GM18502 (cell line): ENCODE measurements at regions not wholly inside any gene's neighbourhood (a gene's known extent, or its start where the extent isn't known, plus 50 kb on each side); places are given as distances from the start of the nearest gene placed in this dataset.

Source experiments
- ATAC-seq: cut with Tn5 transposase; IDR thresholded peaks from one replicate; pipeline ENCODE4 v1.9.1; 2021; ENCODE audit warnings: mild to moderate bottlenecking; ENCODE audit not compliant: unreplicated experiment, poor library complexity

- no peak for ATAC-seq
Observed at GRCh38 chr1:23616292-23616824, 57.1 kb upstream of the ID3 start.

DNA sequence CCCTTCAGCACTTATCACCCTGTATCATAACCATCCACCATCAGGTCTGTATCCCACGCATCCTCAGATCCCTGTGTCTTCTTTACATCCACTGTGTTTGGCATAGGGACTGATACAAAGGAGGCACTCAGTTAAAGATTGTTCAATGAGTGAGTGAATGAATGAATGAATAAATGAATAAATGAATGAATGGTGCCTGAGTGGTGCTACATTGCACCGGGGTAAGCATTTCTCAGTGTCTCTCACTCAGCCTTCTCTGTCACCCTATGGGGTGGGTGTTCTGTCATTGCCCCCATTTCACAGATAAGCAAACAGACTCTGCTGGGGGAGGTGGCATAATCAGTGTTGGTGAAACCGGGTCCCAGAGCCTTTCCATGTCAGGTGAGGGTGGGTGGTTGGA lies 56.6 kb upstream of the ID3 start:
- no peak for ATAC-seq

DNA sequence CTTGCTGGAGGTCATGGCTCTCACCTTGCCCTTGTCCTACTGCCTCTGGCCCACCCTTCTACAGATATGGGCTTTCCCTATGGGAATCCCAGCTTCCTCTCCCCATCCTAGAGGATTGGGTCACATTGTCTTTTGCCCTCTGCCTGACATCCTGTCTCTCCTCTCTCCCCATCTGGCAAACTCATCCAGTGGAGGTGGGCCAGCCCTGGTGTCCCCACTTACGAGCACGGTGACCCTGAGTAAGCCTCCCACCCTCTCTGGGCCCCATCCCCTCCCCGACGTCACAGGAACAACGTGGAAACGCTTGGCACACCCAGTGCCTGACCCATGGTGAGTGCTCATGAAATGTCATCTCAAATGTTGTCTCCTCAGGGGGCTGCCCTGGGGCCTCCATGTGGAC lies 56.1 kb upstream of the ID3 start:
- ATAC-seq: no peak

GRCh38 chr1:23614032-23614660 lies 54.8 kb upstream of the ID3 start:
- ATAC-seq: no peak

DNA sequence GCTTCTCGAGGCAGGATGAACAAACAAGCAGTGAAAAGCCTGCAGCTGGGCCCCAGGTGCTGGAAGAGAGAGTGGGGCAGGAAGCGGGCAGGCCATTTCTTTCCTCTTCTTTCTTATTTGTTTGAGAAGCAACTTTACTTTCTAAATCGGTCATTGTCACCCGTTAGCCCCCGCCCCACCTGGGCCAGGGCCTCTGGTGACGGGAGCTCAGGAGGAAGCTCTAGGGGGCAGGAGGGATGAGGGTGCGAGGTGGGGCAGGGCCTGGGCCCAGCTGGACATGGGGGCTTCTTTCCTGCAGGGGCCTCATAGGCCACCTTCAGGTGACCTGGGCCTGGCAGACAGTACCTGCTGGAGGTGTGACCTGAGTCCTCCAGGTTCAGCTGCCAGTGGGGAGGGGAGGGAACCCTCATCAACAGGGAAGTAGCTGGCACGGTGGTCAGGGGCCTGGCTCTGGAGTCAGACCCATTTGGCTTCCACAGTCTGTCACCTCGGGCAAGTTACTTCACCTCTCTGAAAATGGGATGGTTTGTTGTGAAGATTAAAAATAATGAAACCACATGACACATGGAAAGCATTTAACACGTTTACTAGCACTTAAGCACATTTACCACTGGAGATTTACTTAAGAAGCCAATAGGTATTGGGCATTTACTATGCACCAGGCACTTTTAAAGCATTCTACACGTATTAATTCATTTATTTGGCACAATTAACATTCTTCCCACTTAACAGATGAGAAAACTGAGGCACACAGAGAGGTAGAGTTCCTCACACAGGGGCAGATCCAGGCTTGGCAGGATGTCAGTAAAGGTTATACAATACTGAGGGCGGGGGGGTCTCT lies 54.1 kb upstream of the ID3 start:
- ATAC-seq: no peak

GRCh38 chr1:23611601-23612327 lies 52.5 kb upstream of the ID3 start:
- ATAC-seq: no peak

GRCh38 chr1:23610677-23611076 lies 51.4 kb upstream of the ID3 start:
- no peak for ATAC-seq

GRCh38 chr1:23609971-23610370 lies 50.7 kb upstream of the ID3 start:
- no peak for ATAC-seq
